ENCODE measurements at regions not wholly inside any gene's neighbourhood (a gene's known extent, or its start where the extent isn't known, plus 50 kb on each side); places are given as distances from the start of the nearest gene placed in this dataset.

DNA sequence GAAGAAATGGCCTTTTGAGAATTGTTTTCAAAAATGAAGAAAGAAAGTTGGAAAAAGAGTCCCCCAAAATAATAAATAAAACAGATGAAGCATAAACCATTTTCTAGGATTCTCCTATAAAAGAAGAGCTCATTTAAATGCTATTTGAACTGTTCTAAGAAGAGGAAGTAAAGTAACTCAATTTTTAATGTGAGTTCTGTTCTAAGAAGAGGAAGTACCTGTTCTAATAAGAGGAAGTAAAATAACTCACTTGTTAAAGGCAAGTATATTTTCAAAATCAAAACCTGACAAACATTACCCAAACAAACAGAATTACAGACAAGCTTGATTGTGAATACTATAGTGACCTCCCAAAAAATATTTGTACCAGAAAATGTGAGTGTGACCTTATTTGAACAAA, 1326.3 kb downstream of the C4orf33 start:
- DNase-seq (ENCODE audit: low spot score) = no peak

DNA sequence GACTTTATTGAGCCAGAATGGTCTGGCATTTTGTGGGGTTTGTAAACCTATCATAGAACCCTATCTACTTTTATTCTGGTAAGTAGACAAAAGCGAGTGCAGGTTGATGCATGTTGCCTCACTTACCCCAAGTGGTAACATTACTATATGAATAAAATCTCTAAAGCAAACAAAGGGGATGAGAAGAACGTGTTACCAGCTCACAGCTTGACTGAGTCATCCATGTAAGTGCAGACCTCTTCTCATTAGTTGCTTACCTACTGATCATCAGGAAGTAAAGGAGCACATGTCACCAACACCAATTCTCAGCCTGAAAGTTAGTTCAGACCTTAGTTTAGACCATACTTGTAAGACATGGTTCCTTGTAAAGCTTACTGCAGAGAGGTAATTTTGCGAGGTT, 1328.3 kb downstream of the C4orf33 start:
- no peak for DNase-seq (ENCODE audit: low spot score)

DNA sequence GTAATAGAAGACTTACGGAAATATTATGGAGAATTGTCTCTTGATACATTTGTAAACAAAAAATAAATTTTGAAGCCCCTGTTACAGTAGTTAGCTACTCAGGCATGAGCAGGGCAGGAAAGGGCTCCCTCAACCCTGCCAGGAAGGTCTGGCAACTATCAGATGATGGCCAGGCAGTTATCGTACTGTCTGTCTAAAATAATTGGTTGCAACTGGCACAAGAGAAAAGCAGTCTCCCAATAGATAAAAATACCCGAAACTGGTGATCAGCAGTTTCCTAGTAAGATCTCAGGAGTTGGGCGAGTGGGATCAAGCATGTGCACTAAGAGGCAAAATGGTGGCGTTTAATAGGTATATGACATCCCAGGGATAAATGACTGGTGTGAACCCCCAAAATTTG, 1336.3 kb downstream of the C4orf33 start:
- no peak for DNase-seq (ENCODE audit: low spot score)

DNA sequence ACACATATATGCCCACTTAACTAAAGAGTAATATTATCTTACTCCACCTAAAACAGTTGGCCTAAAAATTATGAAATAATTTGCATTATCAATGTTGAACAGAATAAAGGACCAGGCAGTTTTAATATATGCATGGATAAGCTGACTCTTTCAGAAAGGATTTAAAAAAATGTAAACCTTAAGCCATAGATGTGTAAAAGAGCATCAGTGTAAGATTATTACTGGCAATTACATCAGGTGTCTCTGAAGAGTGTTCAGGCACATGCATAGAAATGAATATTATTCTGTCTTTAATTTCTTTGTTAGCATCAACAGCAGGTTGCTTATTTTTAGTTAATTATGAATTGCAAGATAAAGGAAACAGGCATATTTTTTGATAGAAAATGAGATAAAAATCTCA, 1353.8 kb downstream of the C4orf33 start:
- DNase-seq (ENCODE audit: low spot score) = no peak

DNA sequence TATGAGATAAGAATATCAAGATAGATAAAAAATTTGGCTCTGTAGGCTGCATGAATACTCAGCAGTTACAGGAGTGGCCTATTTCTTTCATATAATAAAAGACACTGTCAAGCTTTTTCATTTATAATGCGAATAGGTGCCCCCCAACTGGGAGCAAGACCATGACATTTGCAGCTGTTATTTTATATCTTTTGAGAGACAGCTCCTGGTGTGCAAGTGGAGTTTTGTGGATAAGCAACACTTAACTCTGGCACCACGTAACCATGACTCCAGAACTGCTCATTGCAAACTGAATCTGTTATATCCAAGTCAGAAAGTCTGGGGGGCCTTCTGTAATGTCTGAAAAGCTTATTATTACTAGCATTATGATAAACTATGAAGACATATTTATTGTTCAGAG, 1372.4 kb downstream of the C4orf33 start:
- DNase-seq (ENCODE audit: low spot score) = no peak

DNA sequence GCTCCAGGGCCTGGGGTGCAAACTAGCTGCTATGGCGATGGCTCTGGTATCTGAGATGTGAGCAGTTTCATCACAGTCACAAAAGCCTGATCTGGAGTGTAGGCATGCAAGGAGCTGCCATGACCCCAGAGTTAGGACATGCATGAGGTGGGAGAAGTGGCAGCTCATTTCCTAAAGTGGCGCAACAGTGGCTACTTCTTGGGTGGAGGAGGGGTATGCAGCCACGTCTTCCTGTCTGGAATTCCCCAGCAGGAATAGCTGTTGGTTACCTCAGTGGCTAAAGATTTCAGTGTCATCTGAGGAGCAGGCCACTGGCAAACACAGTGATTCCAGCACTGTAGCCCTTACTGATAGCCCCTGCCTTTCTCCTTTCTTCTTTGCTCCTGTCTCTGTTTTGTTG, 1382.5 kb downstream of the C4orf33 start:
- no peak for DNase-seq (ENCODE audit: low spot score)

DNA sequence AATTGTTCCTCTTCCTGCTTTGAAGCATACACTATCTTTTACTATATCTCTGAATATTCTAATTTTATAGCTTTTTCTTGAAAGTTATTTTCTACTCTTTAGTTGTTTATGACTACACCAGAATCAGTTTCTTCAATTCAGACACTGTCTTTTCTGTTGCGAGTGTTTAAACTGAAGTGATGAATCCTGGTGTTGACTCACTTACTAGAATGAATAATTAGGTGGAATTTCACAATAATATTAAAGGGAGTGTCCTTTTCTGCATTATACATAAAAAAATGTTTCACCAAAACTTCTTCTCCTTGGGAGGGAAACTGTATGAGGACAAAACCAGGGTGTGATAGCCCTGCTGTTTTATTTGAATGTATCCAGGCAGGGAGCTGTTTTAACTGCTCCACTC, 1383.1 kb downstream of the C4orf33 start:
- DNase-seq (ENCODE audit: low spot score) = no peak

DNA sequence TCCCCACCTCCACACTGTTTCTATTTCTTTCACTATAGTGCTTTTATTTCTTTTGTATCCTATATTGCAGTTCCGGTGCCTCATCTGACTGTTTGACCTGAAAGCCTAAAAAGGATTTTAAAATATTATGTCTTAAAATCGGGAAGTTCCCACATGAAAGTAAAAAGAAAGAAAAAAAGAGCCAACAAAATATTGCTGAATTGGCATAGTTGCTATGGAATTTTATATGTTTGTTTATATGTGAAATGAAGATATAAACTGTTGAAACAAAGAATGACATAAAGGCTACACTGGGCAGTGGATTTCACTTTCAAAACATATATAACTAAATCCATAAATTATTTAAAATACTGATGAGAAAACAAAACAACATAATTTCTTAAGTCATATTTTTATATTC, 1383.7 kb downstream of the C4orf33 start:
- no peak for DNase-seq (ENCODE audit: low spot score)

DNA sequence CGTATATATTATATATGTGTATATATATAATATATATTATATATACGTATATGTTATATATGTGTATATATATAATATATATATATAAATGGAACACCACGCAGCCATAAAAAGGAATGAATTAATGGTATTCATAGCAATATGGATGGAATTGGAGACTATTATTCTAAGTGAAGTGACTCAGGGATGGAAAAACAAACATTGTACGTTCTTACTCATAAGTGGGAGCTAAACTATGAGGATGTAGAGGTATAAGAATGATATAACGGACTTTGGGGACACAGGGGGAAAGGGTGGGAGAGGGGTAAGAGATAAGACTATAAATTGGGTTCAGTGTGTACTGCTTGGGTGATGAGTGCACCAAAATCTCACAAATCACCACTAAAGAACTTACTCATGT, 1388.9 kb downstream of the C4orf33 start:
- DNase-seq (ENCODE audit: low spot score) = no peak

DNA sequence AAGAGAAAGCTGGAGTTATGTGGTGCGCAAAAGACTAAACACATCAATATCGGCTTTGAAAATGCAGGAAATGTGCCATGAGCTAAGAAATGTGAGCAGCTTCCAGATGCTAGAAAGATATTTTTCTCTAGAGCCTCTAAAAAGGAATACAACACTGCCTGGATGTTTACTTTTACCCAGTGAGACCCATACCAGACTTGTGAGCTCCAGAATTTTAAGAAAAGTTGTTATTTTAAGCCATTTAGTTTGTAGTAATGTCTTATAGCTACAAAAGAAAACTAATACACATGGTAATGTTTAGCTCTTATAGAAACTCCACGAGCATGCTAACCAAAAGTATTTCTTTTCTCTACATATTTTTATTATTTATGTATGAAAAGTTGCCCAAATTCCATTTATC, 1389.4 kb downstream of the C4orf33 start:
- no peak for DNase-seq (ENCODE audit: low spot score)

DNA sequence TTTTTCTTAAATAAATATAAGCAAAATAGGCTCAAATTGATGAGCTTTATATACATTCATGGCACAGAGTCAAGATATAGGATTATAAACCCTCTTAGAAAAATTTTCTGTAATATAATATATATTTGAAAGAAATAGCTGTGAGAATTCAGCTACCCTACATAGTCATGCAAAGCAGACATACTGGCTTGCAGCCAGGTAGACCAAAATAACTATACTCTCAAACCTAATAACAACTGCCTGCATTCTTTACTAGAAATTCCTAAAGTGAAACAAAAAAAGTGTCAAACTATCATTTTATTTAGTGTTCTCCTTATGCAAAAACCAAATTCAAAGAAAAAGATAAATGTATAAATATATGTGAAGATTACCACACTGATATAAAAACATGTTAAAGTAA, 1390.2 kb downstream of the C4orf33 start:
- no peak for DNase-seq (ENCODE audit: low spot score)

DNA sequence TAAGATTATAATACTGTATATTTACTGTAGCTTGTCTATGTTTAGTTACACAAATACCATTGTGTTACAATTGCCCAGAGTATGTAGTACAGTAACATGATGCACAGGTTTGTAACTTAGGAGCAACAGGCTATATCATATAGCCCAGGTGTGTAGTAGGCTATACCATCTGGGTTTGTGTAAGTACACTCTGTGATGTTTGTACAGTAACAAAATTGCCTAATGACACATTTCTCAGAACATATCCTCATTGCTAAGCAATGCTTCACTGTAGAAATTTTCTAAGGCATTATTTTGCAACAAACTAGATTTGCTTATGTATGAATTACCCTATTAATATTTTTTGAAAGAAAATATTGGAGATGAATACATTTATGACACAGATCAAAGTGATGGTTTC, 1390.9 kb downstream of the C4orf33 start:
- no peak for DNase-seq (ENCODE audit: low spot score)

DNA sequence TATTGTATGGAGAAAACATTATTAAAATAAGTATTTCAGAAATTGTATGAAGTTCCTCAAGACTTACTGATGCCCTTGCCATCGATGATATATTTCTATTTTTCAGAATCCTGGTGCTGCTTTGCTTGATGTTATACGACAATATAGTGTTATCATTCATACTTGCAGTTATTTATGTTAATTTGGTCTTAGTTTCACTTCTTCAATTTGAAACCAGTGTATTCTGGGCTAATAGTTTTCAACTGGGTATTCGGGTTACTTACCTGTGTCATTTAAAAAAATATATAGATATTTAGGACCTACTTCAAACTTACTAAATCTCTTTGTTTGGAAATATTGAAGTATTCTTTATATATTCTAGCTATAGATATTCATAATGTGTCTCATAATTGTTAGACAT, 1414.7 kb downstream of the C4orf33 start:
- no peak for DNase-seq (ENCODE audit: low spot score)

DNA sequence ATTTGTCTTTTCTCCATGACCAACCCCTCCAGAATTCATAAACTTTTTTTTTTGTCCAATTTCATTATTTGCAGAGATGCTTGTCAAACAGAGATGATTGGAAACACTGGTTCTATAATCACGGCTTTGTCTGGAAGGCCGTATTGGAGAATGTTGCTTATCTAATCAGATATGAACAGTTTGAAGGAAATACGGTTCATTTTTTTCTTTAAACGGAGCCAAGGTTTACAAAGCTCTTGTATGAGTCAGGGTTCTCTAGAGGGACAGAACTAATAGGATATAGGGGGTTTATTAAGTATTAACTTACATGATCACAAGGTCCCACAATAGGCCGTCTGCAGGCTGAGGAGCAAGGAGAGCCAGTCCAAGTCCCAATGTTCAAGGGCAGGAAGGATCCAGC, 1415.8 kb downstream of the C4orf33 start:
- DNase-seq (ENCODE audit: low spot score) = no peak

DNA sequence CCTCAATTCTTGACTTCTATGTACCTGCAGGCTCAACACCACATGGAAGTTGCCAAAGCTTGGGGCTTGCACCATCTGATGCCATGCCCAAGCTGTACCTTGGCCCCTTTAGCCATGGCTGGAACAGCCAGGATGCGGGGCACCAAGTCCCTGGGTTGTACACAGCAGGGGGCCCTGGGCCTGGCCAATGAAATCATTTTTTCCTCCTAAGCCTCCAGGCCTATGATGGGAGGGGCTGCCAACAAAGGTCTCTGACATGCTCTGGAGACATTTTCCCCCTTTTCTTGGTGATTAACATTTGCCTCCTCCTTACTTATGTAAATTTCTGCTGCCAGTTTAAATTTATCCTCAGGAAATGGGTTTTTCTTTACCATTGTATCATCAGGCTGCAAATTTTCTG, 1428.1 kb downstream of the C4orf33 start:
- DNase-seq (ENCODE audit: low spot score) = no peak

DNA sequence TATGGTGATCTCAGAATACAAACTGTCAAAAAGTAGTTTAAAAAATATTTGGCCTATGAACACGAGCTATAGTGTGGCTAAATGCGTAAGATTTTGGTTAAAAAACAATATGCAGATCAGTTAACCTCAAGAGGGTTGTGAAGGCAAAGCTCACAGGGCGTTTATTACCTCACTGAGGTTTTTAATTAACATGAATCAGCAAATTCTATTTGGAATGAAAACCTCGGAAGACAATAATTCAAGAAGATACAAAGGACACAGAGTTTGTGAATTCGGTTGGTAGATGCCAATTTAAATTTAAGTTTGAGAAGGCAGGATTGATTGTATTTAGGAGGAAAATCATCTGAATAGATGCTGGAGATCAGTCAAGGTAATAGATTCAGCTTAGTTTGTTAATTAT, 1434.6 kb downstream of the C4orf33 start:
- no peak for DNase-seq (ENCODE audit: low spot score)

DNA sequence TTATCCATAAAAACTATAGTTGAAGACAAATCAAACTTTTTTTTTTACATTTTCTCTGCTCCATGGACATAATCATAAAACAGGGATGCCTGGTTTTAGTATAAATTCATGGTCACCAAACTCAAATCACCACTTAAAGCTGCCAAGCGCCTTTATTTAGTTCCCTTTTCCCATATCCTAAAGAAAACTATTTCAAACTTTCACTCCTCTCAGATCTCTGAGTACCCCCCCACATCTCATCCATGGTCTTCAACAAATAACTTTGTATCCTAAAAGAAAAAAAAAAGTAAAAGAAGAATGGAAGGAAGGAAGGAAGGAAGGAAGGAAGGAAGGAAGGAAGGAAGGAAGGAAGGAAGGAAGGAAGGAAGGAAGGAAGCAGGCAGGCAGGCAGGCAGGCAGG, 1438.7 kb downstream of the C4orf33 start:
- no peak for DNase-seq (ENCODE audit: low spot score)

DNA sequence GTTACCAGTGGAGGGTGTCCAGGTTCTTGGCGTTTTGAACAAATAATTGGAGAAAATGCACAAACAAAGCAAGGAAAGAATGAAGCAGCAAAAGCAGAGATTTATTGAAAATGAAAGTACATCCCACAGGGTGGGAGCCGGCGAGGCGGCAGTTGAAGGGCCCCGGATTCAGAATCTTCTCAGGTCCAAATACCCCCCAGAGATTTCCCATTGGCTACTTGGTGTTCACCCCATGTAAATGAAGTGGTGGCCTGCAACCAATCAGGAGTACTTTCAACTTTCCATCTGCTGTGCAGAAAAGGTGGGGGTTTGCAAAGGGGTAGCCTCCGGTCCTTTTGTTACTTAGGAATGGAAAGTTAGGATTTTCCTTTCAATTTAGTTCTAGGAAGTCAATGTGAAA, 1447.0 kb downstream of the C4orf33 start:
- no peak for DNase-seq (ENCODE audit: low spot score)

DNA sequence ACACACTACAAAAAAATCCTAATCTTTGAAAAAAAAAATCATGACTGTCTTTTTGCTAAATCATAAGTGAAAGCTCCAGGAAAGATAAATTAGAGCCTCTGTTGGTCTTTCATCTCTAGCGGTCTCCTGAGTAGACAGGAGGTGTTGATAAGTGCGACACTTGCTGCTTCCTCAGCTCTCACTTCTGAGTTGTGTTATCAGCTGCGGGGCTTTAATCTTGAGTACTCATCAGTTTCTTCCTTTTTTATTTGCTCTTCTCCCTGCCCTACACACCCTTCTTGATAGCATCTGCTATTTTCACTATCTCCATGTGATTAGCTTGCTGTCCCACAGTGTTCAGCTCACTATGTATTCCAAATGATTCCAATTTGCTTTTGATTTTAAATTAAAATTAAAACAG, 1449.2 kb downstream of the C4orf33 start:
- no peak for DNase-seq (ENCODE audit: low spot score)

DNA sequence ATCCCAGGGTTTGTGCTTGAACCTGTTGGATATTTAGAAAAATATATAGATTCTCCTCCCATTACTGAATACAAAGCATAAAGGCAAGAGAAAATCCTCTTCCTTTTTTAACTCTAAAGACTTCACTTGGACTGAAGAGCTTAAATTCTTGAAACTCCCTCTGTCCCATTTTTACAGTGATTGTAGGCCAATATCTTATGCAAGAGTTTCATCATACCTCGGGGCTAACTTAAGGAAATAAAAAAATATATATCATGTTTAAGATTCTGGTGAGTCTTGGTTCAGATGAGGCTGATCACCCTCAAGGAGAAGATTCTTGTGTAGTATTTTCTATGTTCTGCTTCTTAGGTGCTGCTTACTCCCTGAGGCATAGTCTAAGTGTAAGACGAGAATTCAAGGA, 1449.6 kb downstream of the C4orf33 start:
- no peak for DNase-seq (ENCODE audit: low spot score)

DNA sequence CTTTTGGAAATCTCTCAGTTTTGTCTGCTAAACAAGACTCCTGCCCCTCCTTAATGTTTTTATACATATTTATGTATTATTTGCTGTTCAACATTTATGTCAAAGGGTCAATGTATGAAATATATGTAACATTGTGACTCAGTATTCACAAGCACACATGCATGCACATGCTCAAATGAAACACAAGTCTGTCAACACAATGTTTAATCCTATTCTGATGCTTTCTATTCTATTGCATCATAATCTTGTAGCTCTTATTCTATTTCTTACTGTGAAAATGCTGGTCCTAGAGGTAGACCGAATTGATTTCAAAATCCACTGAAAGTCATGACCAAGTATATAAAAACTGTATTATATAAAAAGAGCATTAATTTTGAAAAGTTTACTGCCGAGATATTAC, 1463.3 kb downstream of the C4orf33 start:
- no peak for DNase-seq (ENCODE audit: low spot score)

DNA sequence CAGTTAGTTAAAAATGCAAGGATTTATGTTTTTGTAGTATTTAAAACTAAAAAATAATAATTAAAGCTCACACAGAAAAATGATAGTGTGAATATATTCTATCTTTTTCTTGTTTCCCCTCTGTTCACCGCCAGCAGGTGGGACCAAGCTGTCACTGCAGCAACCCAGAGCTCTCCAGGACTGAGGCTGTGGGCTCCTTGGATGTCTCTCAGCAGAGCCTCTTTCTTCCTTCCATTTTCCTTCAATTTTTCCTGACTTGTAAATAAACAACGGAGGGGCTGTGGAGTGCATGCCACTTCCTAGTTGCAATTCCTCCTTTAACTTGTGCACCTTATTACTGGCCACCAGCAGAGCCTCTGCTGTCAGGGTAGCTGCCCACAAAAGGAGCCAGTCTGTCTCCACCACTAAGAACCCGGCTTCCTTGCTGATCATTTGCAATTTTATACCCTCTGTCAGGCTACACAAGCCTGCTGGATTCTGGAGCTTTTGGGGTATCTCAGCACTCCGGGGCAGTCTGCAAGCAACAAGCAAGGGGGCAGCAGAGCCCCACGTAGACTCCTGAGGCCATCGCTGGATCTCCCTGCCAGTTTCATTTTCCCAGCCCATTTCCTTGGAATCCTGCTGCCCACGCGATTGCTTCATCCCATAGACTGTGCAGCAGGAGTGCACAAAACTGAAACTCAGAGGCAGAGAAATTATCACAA, 1467.4 kb downstream of the C4orf33 start:
- no peak for DNase-seq (ENCODE audit: low spot score)

DNA sequence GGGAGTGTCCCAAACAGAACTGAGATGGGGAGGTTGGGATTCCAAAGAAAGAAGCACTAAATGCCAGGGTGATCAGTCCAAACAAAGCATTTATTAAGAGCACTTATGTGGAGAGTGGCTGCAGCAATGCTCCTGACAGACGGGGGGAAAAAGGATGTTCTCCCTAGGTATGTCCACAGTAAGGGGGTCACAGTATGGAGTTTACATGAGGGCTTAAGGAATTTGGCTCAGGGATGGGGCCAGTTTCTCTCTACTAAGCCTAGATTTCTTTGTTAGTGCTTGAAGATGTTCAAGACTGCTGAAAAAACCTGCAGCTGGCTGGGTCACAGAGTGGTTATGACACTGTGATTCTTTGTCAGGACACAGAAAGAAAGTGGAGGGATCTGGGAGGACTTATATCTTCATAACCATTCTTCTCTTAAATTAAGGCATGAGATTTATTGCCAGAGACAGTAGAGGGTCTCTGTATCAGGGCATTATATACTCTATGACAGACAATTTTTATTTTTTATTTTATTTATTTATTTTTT, 1468.0 kb downstream of the C4orf33 start:
- no peak for DNase-seq (ENCODE audit: low spot score)

DNA sequence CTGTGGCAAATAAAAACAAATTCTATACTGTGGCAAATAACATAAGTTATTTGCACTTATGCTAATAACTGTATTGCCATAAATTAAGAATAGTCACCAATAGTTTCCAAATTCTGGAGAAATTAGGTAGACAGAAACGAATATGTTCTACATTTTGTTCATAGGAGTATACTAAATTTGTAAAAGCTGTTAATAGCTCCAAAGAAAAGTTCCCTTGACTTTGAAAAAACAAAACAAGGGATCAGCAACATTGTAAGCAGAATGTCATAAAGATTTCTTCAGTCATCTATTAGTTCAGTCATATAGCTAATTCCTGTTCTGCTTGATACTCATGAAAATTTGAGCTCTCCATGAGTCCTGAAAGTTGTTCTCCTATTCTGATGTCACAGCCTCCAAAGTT, 1472.8 kb downstream of the C4orf33 start:
- DNase-seq (ENCODE audit: low spot score) = no peak

All from mesenteric fat pad (tissue), 1 donor.